ENCODE measurements at regions not wholly inside any gene's neighbourhood (a gene's known extent, or its start where the extent isn't known, plus 50 kb on each side); places are given as distances from the start of the nearest gene placed in this dataset.

DNA sequence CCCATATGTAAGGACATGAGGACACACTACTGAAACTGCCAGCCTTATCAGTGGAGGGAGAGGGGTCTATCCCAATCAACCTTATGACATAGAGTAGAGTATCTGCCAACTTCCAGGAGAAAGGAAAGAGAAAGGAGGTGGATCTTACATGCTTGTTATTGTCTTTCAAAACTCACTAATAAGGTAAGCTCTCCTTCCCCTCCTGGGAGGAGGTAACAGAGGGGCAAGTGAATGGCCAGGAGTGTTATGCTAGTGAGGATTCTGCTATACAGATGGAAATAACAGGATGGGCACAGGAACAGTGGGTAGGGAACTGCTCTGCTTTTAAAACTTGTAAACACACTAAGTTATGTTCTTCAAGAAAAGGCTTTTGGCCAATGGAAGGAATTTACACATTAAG, 1020.1 kb downstream of the TDRD15 start:
- TF ChIP-seq, protein P1, sequence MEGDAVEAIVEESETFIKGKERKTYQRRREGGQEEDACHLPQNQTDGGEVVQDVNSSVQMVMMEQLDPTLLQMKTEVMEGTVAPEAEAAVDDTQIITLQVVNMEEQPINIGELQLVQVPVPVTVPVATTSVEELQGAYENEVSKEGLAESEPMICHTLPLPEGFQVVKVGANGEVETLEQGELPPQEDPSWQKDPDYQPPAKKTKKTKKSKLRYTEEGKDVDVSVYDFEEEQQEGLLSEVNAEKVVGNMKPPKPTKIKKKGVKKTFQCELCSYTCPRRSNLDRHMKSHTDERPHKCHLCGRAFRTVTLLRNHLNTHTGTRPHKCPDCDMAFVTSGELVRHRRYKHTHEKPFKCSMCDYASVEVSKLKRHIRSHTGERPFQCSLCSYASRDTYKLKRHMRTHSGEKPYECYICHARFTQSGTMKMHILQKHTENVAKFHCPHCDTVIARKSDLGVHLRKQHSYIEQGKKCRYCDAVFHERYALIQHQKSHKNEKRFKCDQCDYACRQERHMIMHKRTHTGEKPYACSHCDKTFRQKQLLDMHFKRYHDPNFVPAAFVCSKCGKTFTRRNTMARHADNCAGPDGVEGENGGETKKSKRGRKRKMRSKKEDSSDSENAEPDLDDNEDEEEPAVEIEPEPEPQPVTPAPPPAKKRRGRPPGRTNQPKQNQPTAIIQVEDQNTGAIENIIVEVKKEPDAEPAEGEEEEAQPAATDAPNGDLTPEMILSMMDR (IDR thresholded peaks at IDR 0.05), result no peak
- TF ChIP-seq POLR2A (IDR thresholded peaks at IDR 0.05), result no peak
